CD14-positive monocyte (primary cell): ENCODE measurements at regions not wholly inside any gene's neighbourhood (a gene's known extent, or its start where the extent isn't known, plus 50 kb on each side); places are given as distances from the start of the nearest gene placed in this dataset.

Source experiments
- DNase-seq, 3 donors: peaks; one replicate each; pipeline ENCODE4 v3.0.0-alpha.2; 2011 to 2022
- H2AFZ ChIP-seq: 2 replicates; pipeline ENCODE4 v1.6.0; 2012; ENCODE audit warnings: mild to moderate bottlenecking, low read depth, low read length, inconsistent platforms; ENCODE audit not compliant: insufficient read depth, poor library complexity, severe bottlenecking
- H3K27ac ChIP-seq, 2 donors: 1 replicate in 1 of 2; 2 replicates in 1 of 2; pipeline ENCODE4 v1.5.1; 2012 to 2013; ENCODE audit warnings: low read length in 2 of 2, control low read depth in 1 of 2, inconsistent platforms in 1 of 2, low read depth in 1 of 2, mild to moderate bottlenecking in 1 of 2
- H3K27me3 ChIP-seq, 2 donors: one replicate each; pipeline versions ENCODE4 v1.6.0 to v1.6.1; 2011 to 2013; ENCODE audit warnings: low read length in 2 of 2; ENCODE audit not compliant: control insufficient read depth in 2 of 2, insufficient read depth in 2 of 2
- H3K36me3 ChIP-seq, 2 donors: replicated peaks in 1 of 2; 1 replicate in 1 of 2; 2 replicates in 1 of 2; pipeline versions ENCODE4 v1.5.1 to v1.6.1; 2012 to 2013; ENCODE audit warnings: low read length in 2 of 2, control low read depth in 1 of 2, inconsistent platforms in 1 of 2, mild to moderate bottlenecking in 1 of 2; ENCODE audit not compliant: insufficient read depth in 2 of 2, control insufficient read depth in 1 of 2
- H3K4me1 ChIP-seq, 2 donors: 1 replicate in 1 of 2; 2 replicates in 1 of 2; pipeline versions ENCODE4 v1.5.1 to v1.6.1; 2012 to 2013; ENCODE audit warnings: low read length in 2 of 2, control low read depth in 1 of 2, inconsistent platforms in 1 of 2, mild to moderate bottlenecking in 1 of 2, moderate library complexity in 1 of 2; ENCODE audit not compliant: insufficient read depth in 2 of 2, control insufficient read depth in 1 of 2
- H3K4me2 ChIP-seq: replicated peaks from 2 replicates; pipeline ENCODE3; 2012; ENCODE audit warnings: low read length, moderate library complexity, mild to moderate bottlenecking; ENCODE audit not compliant: poor library complexity, severe bottlenecking; ENCODE audit errors: extremely low read depth
- H3K4me3 ChIP-seq, 3 experiments: fragments of 200-600 bp in 1 of 3; sonication (generic) in 1 of 3; replicated peaks in 1 of 3; 1 replicate in 2 of 3; 2 replicates in 1 of 3; pipeline ENCODE4 v1.5.1; 2011 to 2013; ENCODE audit warnings: low read length in 3 of 3, mild to moderate bottlenecking in 3 of 3, control low read depth in 2 of 3, low read depth in 2 of 3, inconsistent platforms in 1 of 3, moderate library complexity in 1 of 3
- H3K79me2 ChIP-seq: 2 replicates; pipeline ENCODE4 v1.6.0; 2012; ENCODE audit warnings: mild to moderate bottlenecking, control low read depth, inconsistent platforms, low read length, moderate library complexity; ENCODE audit not compliant: insufficient read depth
- H3K9ac ChIP-seq: 2 replicates; pipeline ENCODE4 v1.6.0; 2017; ENCODE audit warnings: low read length, mild to moderate bottlenecking; ENCODE audit not compliant: insufficient read depth, poor library complexity, severe bottlenecking
- H3K9me3 ChIP-seq, 2 donors: replicated peaks in 1 of 2; 1 replicate in 1 of 2; 2 replicates in 1 of 2; pipeline versions ENCODE4 v1.5.1 to v1.6.1; 2012 to 2013; ENCODE audit warnings: low read length in 2 of 2, control low read depth in 1 of 2; ENCODE audit not compliant: control insufficient read depth in 1 of 2, insufficient read depth in 1 of 2
- H4K20me1 ChIP-seq: 2 replicates; pipeline ENCODE4 v1.6.0; 2012; ENCODE audit warnings: mild to moderate bottlenecking, low read length, control low read depth, moderate library complexity; ENCODE audit not compliant: insufficient read depth
- H3K27ac Mint-ChIP-seq, 7 donors: one replicate each; pipeline ENCODE4 v1.8.0; 2020; ENCODE audit warnings: mild to moderate bottlenecking in 7 of 7, mixed read lengths in 7 of 7, moderate library complexity in 6 of 7, inconsistent platforms in 2 of 7
- H3K27me3 Mint-ChIP-seq, 3 donors: one replicate each; pipeline ENCODE4 v1.8.0; 2021 to 2022; ENCODE audit warnings: low read depth in 3 of 3, mild to moderate bottlenecking in 3 of 3, mixed read lengths in 3 of 3, moderate library complexity in 3 of 3, inconsistent platforms in 1 of 3
- H3K36me3 Mint-ChIP-seq, 2 donors: one replicate each; pipeline ENCODE4 v1.8.0; 2020; ENCODE audit warnings: mixed read lengths in 2 of 2, inconsistent platforms in 1 of 2, mild to moderate bottlenecking in 1 of 2
- H3K4me1 Mint-ChIP-seq: one replicate; pipeline ENCODE4 v1.8.0; 2020; ENCODE audit warnings: mild to moderate bottlenecking, mixed read lengths
- H3K4me3 Mint-ChIP-seq, 2 donors: one replicate each; pipeline ENCODE4 v1.8.0; 2020; ENCODE audit warnings: mild to moderate bottlenecking in 2 of 2, mixed read lengths in 2 of 2, moderate library complexity in 1 of 2
- H3K9me3 Mint-ChIP-seq, 7 donors: one replicate each; pipeline ENCODE4 v1.8.0; 2020 to 2022; ENCODE audit warnings: mixed read lengths in 7 of 7, mild to moderate bottlenecking in 6 of 7, moderate library complexity in 6 of 7, inconsistent platforms in 2 of 7
- CTCF ChIP-seq: fragments of 200-600 bp; IDR thresholded peaks from one replicate; pipeline ENCODE4 v1.8.0; 2022; ENCODE audit warnings: antibody characterized with exemption, mild to moderate bottlenecking
- WGBS: methylation state at CpG from one replicate; pipeline ENCODE4 v1.1.5; 2013; ENCODE audit warnings: missing lambda C conversion rate; ENCODE audit not compliant: insufficient coverage; 5-methylcytosine and 5-hydroxymethylcytosine counted together
- intact Hi-C, 2 donors: fragments of 100-400 bp; cut with micrococcal nuclease; formaldehyde crosslinking; loops; one replicate each; pipeline versions ENCODE4 v1.15.0 to v1.15.1; 2023

- Histone ChIP-seq H3K9me3 (peaks cover 13 to 22% of the 10 kb centered on the region in 2 donors), H3K9ac (no peak overlapping the region), H2AFZ (no peak overlapping the region), H3K79me2 (no peaks in the 10 kb centered on the region), H3K36me3 (no peaks in the 10 kb centered on the region), H4K20me1 (no peaks in the 10 kb centered on the region), H3K4me2 (no peak overlapping the region), H3K27ac (no peak overlapping the region), H3K4me1 (no peaks in the 10 kb centered on the region), H3K27me3 (no peaks in the 10 kb centered on the region), H3K4me3 (no peak overlapping the region)
- no CpG with 5 or more reads among the region's 3 CpGs for WGBS
- Mint-ChIP-seq H3K4me3 (no peak overlapping the region), H3K4me1 (no peaks in the 10 kb centered on the region), H3K27ac (no peak overlapping the region), H3K27me3 (no peaks in the 10 kb centered on the region), H3K9me3 (peaks cover 6 to 27% (median 16%) of the 10 kb centered on the region in 7 donors), H3K36me3 (no peaks in the 10 kb centered on the region)
- TF ChIP-seq CTCF, result no peak
- no peak for DNase-seq
- intact Hi-C loops, result no loop called here
Observed at GRCh38 chr3:34703053-34703452, 904.6 kb downstream of the PDCD6IP start.

- H3K27me3 Mint-ChIP-seq, result peaks cover 0 to 2% (median 0%) of the 10 kb centered on the region in 3 donors
- WGBS, result no CpG with 5 or more reads among the region's 3 CpGs
Observed at GRCh38 chr3:34724916-34725499, 914.3 kb upstream of the ARPP21 start.

More at GRCh38 chr3:34724916-34725499, 914.3 kb upstream of the ARPP21 start:
- H3K27me3 ChIP-seq, result no peaks in the 10 kb centered on the region
- H3K79me2 ChIP-seq, result no peaks in the 10 kb centered on the region
- H3K9ac ChIP-seq, result no peak overlapping the region
- Mint-ChIP-seq H3K27ac (no peak overlapping the region), H3K36me3 (no peaks in the 10 kb centered on the region), H3K9me3 (peaks cover 1 to 18% (median 4%) of the 10 kb centered on the region in 7 donors), H3K4me3 (no peak overlapping the region), H3K4me1 (no peaks in the 10 kb centered on the region)
- no peaks in the 10 kb centered on the region for H3K9me3 ChIP-seq
- no peak overlapping the region for H3K4me3 ChIP-seq
- no peaks in the 10 kb centered on the region for H3K36me3 ChIP-seq
- no peak for DNase-seq
- H3K27ac ChIP-seq, result no peak overlapping the region
- no peak overlapping the region for H3K4me2 ChIP-seq
- intact Hi-C loops, result no loop called here
- no peaks in the 10 kb centered on the region for H3K4me1 ChIP-seq
- no peak for TF ChIP-seq CTCF
- no peak overlapping the region for H2AFZ ChIP-seq
- no peaks in the 10 kb centered on the region for H4K20me1 ChIP-seq
